ENCODE measurements at regions not wholly inside any gene's neighbourhood (a gene's known extent, or its start where the extent isn't known, plus 50 kb on each side); places are given as distances from the start of the nearest gene placed in this dataset.
"Not testable (repeated sequence)": the region's sequence is repeated elsewhere in the genome, so short reads cannot be mapped to it uniquely, and the experiment has no call there.

- TF ChIP-seq, protein P1, sequence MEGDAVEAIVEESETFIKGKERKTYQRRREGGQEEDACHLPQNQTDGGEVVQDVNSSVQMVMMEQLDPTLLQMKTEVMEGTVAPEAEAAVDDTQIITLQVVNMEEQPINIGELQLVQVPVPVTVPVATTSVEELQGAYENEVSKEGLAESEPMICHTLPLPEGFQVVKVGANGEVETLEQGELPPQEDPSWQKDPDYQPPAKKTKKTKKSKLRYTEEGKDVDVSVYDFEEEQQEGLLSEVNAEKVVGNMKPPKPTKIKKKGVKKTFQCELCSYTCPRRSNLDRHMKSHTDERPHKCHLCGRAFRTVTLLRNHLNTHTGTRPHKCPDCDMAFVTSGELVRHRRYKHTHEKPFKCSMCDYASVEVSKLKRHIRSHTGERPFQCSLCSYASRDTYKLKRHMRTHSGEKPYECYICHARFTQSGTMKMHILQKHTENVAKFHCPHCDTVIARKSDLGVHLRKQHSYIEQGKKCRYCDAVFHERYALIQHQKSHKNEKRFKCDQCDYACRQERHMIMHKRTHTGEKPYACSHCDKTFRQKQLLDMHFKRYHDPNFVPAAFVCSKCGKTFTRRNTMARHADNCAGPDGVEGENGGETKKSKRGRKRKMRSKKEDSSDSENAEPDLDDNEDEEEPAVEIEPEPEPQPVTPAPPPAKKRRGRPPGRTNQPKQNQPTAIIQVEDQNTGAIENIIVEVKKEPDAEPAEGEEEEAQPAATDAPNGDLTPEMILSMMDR (IDR thresholded peaks at IDR 0.05) = not testable (repeated sequence)
- not testable (repeated sequence) for TF ChIP-seq POLR2A (IDR thresholded peaks at IDR 0.05)
Measured at GRCh38 chr20:30911832-30912660, 345.4 kb upstream of the DEFB115 start.
